Heart right ventricle (tissue), 16 donors: ENCODE measurements at regions not wholly inside any gene's neighbourhood (a gene's known extent, or its start where the extent isn't known, plus 50 kb on each side); places are given as distances from the start of the nearest gene placed in this dataset.
"Not testable (repeated sequence)": the region's sequence is repeated elsewhere in the genome, so short reads cannot be mapped to it uniquely, and the experiment has no call there.

Source experiments
- ATAC-seq, 8 donors: fragments of 200-7000 bp; cut with Tn5 transposase; one replicate each; pipeline ENCODE4 v1.9.1; 2020; ENCODE audit warnings: mild to moderate bottlenecking in 8 of 8, moderate library complexity in 8 of 8, moderate number of reproducible peaks in 1 of 8
- DNase-seq, 2 donors: peaks; one replicate each; pipeline ENCODE4 v3.0.0-alpha.2; 2020
- H3K27ac ChIP-seq, 10 donors: fragments of 200-600 bp; sonication (generic) in 2 of 10; one replicate each; pipeline versions ENCODE4 v1.5.0 to v1.8.0; 2020 to 2022; ENCODE audit warnings: mild to moderate bottlenecking in 3 of 10
- H3K27me3 ChIP-seq, 7 donors: fragments of 200-600 bp; one replicate each; pipeline ENCODE4 v1.8.0; 2021 to 2022; ENCODE audit warnings: mild to moderate bottlenecking in 2 of 7
- H3K36me3 ChIP-seq, 9 donors: fragments of 200-600 bp; sonication (generic) in 1 of 9; one replicate each; pipeline versions ENCODE4 v1.5.0 to v1.8.0; 2020 to 2022; ENCODE audit warnings: mild to moderate bottlenecking in 2 of 9
- H3K4me1 ChIP-seq, 9 donors: fragments of 200-600 bp; sonication (generic) in 1 of 9; one replicate each; pipeline versions ENCODE4 v1.5.0 to v1.8.0; 2020 to 2022; ENCODE audit warnings: mild to moderate bottlenecking in 4 of 9
- H3K4me3 ChIP-seq, 10 donors: fragments of 200-600 bp; sonication (generic) in 2 of 10; one replicate each; pipeline versions ENCODE4 v1.5.0 to v1.8.0; 2020 to 2022; ENCODE audit warnings: mild to moderate bottlenecking in 7 of 10, moderate library complexity in 2 of 10
- H3K9me3 ChIP-seq, 11 donors: fragments of 200-600 bp in 10 of 11; sonication (generic) in 2 of 11; one replicate each; pipeline versions ENCODE4 v1.5.0 to v1.8.0; 2013 to 2022; ENCODE audit warnings: mild to moderate bottlenecking in 2 of 11, control low read depth in 1 of 11, moderate library complexity in 1 of 11
- CTCF ChIP-seq, 9 donors: fragments of 200-600 bp; sonication (generic) in 2 of 9; IDR thresholded peaks; one replicate each; pipeline versions ENCODE4 v1.5.0 to v1.8.0; 2021 to 2022; ENCODE audit warnings: antibody characterized with exemption in 9 of 9, mild to moderate bottlenecking in 5 of 9, moderate library complexity in 1 of 9
- WGBS, 2 donors: extraction: QIAGEN DNeasy Blood & Tissue Kit; methylation state at CpG; one replicate each; pipeline ENCODE4 v1.1.7; 2013; ENCODE audit warnings: inconsistent platforms in 1 of 2; 5-methylcytosine and 5-hydroxymethylcytosine counted together
- intact Hi-C, 10 donors: fragments of 100-400 bp; cut with DNase I; formaldehyde crosslinking; loops; one replicate each; pipeline versions ENCODE4 v1.11.1 to v1.14.2; 2022
- donor health status: Arrhythmogenic right ventricular cardiomyopathy.
- donor health status: ischemic (EF 13 %, LVEDD 7.1; RV severe dilation, severe dysfunction).
- donor health status: healthy with polysubstance abuse.
- donor health status: DM: no; HTN: yes; CAD: no.
- donor health status: DM: no; HTN: no; CAD: no.
- donor health status: ischemic (EF 25% LVEDD 6.9; RV normal size, moderate dysfunction).
- donor health status: ischemic (EF 25% LVEDD 5.7; RV mildly dilated, moderate dysfunction).
- donor health status: healthy.
- donor health status: DM: yes; HTN: yes; CAD: no.
- donor health status: Ischemic cardiomyopathy.
- donor health status: ischemic (EF 35%, LVEDD 5.7; RV mildly dilated, moderate dysfunction).
- donor health status: nonischemic (EF 11% LVEDD 7.7; RV severe dilation, severe dysfunction).
- donor health status: DM: yes; HTN: yes; CAD: no.
- donor health status: PGD.
- donor health status: ischemic (EF 29% LVEDD 5.4; RV normal size, mild dysfunction).
- donor health status: nonischemic (EF 23%, LVEDD 6.1; RV moderate dilation, normal function).

GRCh38 chr1:189790335-189790734 lies 687.3 kb downstream of the BRINP3 start:
- H3K27me3 ChIP-seq, result no peaks in the 10 kb centered on the region
- H3K27ac ChIP-seq, result no peak overlapping the region
- no peaks in the 10 kb centered on the region for H3K4me1 ChIP-seq
- DNase-seq, result no peak
- ATAC-seq, result no peak
- no peak for TF ChIP-seq CTCF (IDR thresholded peaks at IDR 0.05)
- peaks cover 0 to 20% (median 0%) of the 10 kb centered on the region in 11 donors for H3K9me3 ChIP-seq
- intact Hi-C loops, result no loop called here
- 72 to 84% methylated on average over 2 of the region's 2 CpGs for WGBS, 2 donors
- no peak overlapping the region for H3K4me3 ChIP-seq
- H3K36me3 ChIP-seq, result no peaks in the 10 kb centered on the region

GRCh38 chr1:189803364-189803763 lies 674.3 kb downstream of the BRINP3 start:
- intact Hi-C loops, result no loop called here
- Histone ChIP-seq H3K4me3 (no peak overlapping the region), H3K4me1 (no peaks in the 10 kb centered on the region), H3K27me3 (no peaks in the 10 kb centered on the region), H3K27ac (no peak overlapping the region), H3K36me3 (no peaks in the 10 kb centered on the region), H3K9me3 (peaks cover 0 to 16% (median 0%) of the 10 kb centered on the region in 11 donors)
- DNase-seq (no peak), ATAC-seq (no peak)
- 28 to 59% methylated on average over 3 of the region's 3 CpGs for WGBS, 2 donors
- TF ChIP-seq CTCF (IDR thresholded peaks at IDR 0.05), result no peak

- Histone ChIP-seq H3K36me3 (no peaks in the 10 kb centered on the region), H3K27me3 (no peaks in the 10 kb centered on the region), H3K9me3 (peaks cover 0 to 10% (median 0%) of the 10 kb centered on the region in 11 donors), H3K4me3 (no peak overlapping the region), H3K4me1 (no peaks in the 10 kb centered on the region), H3K27ac (no peak overlapping the region)
- intact Hi-C loops, result no loop called here
- DNase-seq, result no peak
- 85% methylated on average over 2 of the region's 2 CpGs for WGBS, 2 donors
- ATAC-seq, result no peak
- TF ChIP-seq CTCF (IDR thresholded peaks at IDR 0.05), result no peak
Measured at GRCh38 chr1:189804352-189804751, 673.3 kb downstream of the BRINP3 start.

- ATAC-seq, result no peak
- Histone ChIP-seq H3K27me3 (no peaks in the 10 kb centered on the region), H3K4me1 (no peaks in the 10 kb centered on the region), H3K27ac (no peak overlapping the region), H3K9me3 (peaks cover 0 to 10% (median 0%) of the 10 kb centered on the region in 11 donors), H3K36me3 (no peaks in the 10 kb centered on the region), H3K4me3 (no peak overlapping the region)
- 47 to 54% methylated on average over 3 of the region's 3 CpGs for WGBS, 2 donors
- intact Hi-C loops, result no loop called here
- no peak for TF ChIP-seq CTCF (IDR thresholded peaks at IDR 0.05)
- no peak for DNase-seq
Measured at GRCh38 chr1:189805735-189806134, 671.9 kb downstream of the BRINP3 start.

- H3K27me3 ChIP-seq, H3K4me3 ChIP-seq, DNase-seq, intact Hi-C loops, ATAC-seq, H3K27ac ChIP-seq, H3K4me1 ChIP-seq, H3K36me3 ChIP-seq, H3K9me3 ChIP-seq: not testable (repeated sequence)
- WGBS, 2 donors, result 87 to 94% methylated on average over 10 of the region's 10 CpGs
Measured at GRCh38 chr1:189810639-189811038, 667.0 kb downstream of the BRINP3 start.
